ENCODE measurements at regions not wholly inside any gene's neighbourhood (a gene's known extent, or its start where the extent isn't known, plus 50 kb on each side); places are given as distances from the start of the nearest gene placed in this dataset.
"Not testable (repeated sequence)": the region's sequence is repeated elsewhere in the genome, so short reads cannot be mapped to it uniquely, and the experiment has no call there.

DNA sequence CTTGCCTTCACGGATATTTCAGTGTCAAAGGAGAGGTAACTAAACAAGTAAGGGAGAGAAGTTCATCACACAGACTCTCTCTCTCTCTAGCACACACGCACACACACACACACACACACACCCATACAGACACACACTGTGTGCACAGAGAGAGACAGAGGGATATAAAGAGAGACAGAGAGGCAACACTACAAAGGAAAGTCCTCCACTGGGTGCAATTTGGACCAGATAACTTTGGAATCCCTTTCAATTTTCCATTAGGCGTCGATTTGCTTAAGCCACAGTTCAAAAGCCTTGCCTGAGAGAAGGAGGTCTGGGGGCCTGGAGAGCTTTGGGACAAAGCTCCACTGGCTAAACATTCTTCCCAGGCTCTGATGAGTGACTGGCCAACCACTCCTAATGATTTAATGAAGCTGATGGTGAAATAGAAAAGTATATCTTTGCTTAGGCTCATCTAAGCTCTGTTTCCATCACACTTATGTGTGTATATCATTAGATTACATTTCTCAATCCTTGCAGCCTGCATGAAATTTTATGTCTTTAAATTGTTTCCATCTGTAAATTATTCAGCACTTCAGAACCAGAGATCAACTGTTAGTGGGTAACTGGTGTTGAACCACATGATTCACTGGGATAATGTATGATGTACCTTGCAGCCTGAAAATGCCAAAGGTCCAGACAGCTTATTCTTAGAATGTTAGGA, 180.8 kb downstream of the MAGEB17 start:
- ATAC-seq (ENCODE audit: low FRiP score): no peak
- DNase-seq (ENCODE audit: low spot score): no peak
- TF ChIP-seq, protein P1, sequence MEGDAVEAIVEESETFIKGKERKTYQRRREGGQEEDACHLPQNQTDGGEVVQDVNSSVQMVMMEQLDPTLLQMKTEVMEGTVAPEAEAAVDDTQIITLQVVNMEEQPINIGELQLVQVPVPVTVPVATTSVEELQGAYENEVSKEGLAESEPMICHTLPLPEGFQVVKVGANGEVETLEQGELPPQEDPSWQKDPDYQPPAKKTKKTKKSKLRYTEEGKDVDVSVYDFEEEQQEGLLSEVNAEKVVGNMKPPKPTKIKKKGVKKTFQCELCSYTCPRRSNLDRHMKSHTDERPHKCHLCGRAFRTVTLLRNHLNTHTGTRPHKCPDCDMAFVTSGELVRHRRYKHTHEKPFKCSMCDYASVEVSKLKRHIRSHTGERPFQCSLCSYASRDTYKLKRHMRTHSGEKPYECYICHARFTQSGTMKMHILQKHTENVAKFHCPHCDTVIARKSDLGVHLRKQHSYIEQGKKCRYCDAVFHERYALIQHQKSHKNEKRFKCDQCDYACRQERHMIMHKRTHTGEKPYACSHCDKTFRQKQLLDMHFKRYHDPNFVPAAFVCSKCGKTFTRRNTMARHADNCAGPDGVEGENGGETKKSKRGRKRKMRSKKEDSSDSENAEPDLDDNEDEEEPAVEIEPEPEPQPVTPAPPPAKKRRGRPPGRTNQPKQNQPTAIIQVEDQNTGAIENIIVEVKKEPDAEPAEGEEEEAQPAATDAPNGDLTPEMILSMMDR (IDR thresholded peaks at IDR 0.05): no peak

DNA sequence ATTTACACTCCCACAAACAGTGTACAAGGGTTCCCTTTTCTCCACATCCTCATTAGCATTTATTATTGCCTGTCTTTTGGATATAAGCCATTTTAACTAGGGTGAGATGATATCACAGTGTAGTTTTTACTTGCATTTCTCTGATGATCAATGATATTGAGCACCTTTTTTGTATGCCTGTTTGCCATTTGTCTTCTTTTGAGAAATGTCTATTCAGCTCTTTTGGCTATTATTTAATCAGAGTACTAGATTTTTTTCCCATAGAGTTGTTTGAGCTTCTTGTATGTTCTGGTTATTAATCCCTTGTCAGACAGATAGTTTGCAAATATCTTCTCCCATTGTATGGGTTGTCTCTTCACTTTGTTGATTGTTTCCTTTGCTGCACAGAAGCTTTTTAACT, 190.6 kb downstream of the MAGEB17 start:
- DNase-seq (ENCODE audit: low spot score) (no peak), ATAC-seq (ENCODE audit: low FRiP score) (no peak)
- TF ChIP-seq, protein P1 (IDR thresholded peaks at IDR 0.05): no peak

DNA sequence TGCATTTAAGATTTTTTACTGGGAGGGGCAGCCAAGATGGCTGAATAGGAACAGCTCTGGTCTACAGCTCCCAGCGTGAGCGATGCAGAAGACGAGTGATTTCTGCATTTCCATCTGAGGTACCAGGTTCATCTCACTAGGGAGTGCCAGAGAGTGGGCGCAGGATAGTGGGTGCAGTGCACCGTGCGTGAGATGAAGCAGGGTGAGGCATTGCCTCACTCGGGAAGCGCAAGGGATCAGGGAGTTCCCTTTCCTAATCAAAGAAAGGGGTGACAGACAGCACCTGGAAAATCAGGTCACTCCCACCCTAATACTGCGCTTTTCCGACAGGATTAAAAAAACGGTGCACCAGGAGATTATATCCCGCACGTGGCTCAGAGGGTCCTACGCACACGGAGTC, 192.8 kb downstream of the MAGEB17 start:
- not testable (repeated sequence) for DNase-seq (ENCODE audit: low spot score); ATAC-seq (ENCODE audit: low FRiP score)

DNA sequence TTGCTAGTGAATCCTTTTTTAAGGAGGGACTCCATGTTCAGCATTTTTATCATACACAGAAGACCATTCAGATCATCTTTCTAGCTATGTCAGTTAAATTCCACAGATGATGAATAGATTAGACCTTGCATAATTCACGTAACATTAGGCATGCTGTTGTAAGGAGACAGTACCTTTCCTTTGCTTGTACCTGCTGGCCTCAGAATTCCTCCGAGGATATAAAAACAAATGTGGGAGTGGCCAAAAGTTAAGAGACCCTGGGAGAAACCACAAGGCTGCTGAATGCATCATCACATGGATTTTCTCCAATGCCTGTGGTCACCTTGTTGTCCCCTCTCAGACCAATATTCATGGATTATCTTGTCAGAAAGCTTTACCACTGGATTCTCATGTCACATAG, 201.4 kb downstream of the MAGEB17 start:
- ATAC-seq (ENCODE audit: low FRiP score) (no peak), DNase-seq (ENCODE audit: low spot score) (no peak)
- TF ChIP-seq, protein P1 (IDR thresholded peaks at IDR 0.05): no peak

DNA sequence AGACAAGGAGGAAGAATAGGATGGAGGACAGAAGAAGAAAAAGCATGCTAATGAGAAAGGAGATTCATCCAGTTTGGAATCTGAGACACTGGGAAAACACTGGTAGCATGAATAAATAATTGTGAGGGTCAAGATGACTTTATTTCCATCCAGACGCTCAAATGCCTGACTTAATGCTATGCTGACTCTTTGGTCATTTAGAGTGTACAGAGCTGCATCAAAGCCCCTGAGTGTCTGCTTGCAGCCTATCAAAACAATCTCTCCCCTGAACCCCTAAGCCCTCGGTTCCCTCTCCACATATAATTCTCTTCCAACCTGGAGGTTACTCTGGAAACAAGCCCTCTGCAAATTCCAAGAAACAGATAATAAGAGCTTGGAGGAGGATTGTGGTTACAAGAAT, 208.8 kb downstream of the MAGEB17 start:
- ATAC-seq (ENCODE audit: low FRiP score) (no peak), DNase-seq (ENCODE audit: low spot score) (no peak)
- TF ChIP-seq, protein P1 (IDR thresholded peaks at IDR 0.05): no peak

DNA sequence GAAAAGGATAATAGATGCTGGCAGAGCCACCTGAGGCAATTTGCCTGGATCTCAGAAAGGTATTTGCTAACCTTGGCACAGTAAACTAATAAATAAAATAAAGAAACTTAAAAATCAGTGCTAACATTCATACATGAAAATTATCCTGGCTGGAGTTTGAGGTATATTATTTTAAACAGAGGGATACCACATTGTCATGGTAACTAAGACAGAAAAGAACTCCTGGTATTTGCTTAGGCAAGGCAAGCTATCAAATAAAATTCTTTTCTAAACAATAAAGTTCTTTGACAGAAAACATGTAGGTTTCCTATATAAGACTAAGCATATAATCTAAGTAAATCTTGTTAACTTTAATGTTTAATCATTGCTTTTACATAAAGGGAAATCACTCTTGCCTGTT, 218.8 kb downstream of the MAGEB17 start:
- TF ChIP-seq, protein P1 (IDR thresholded peaks at IDR 0.05): no peak
- ATAC-seq (ENCODE audit: low FRiP score) (no peak), DNase-seq (ENCODE audit: low spot score) (no peak)

DNA sequence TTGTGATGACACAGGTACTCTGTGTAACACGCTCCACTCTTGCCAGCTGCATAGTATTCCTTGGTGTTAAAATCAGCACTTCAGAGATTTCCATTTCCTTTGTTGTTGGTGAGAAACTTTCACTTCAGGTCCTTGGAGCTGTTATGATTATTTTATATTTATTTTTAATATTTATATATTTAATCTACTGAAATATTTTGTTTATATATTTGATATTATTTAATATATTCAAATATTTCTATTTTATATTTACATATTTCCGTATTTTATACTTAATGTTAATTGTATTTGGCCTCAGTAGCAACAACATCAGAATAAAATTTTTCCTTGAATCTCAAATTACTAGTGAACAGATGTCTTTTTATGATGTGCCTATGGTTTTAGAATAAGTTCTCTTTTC, 225.3 kb downstream of the MAGEB17 start:
- ATAC-seq (ENCODE audit: low FRiP score) (no peak), DNase-seq (ENCODE audit: low spot score) (no peak)

More for the DNA sequence above, 225.3 kb downstream of the MAGEB17 start:
- TF ChIP-seq, protein P1 (IDR thresholded peaks at IDR 0.05): no peak

Data from omental fat pad (tissue), 3 donors.